ENCODE measurements at regions not wholly inside any gene's neighbourhood (a gene's known extent, or its start where the extent isn't known, plus 50 kb on each side); places are given as distances from the start of the nearest gene placed in this dataset.
"Not testable (repeated sequence)": the region's sequence is repeated elsewhere in the genome, so short reads cannot be mapped to it uniquely, and the experiment has no call there.

GRCh38 chr11:104682206-104682605, 216.1 kb downstream of the CASP12 start:
- Histone ChIP-seq H3K4me3 (no peak overlapping the region), H3K4me1 (no peaks in the 10 kb centered on the region), H3K36me3 (no peaks in the 10 kb centered on the region), H3K27me3 (no peaks in the 10 kb centered on the region), H3K27ac (no peak overlapping the region), H3K9me3 (no peaks in the 10 kb centered on the region)
- DNase-seq: no peak
- TF ChIP-seq POLR2AphosphoS5 (IDR thresholded peaks at IDR 0.05) (no peak), EP300 (IDR thresholded peaks at IDR 0.05) (no peak), CTCF (IDR thresholded peaks at IDR 0.05) (no peak)
- intact Hi-C loops (cut with DNase I): no loop called here
- 86 to 94% methylated on average over 1 of the region's 1 CpG for WGBS, 2 donors

GRCh38 chr11:104679258-104679657, 219.0 kb downstream of the CASP12 start:
- no peak overlapping the region for H3K27ac ChIP-seq
- TF ChIP-seq POLR2AphosphoS5 (IDR thresholded peaks at IDR 0.05) (no peak), CTCF (IDR thresholded peaks at IDR 0.05) (no peak)
- no peaks in the 10 kb centered on the region for H3K9me3 ChIP-seq
- H3K4me3 ChIP-seq: no peak overlapping the region
- DNase-seq: no peak
- no peaks in the 10 kb centered on the region for H3K4me1 ChIP-seq
- no peaks in the 10 kb centered on the region for H3K27me3 ChIP-seq
- no peaks in the 10 kb centered on the region for H3K36me3 ChIP-seq
- intact Hi-C loops (cut with DNase I): no loop called here
- 91 to 95% methylated on average over 2 of the region's 2 CpGs for WGBS, 2 donors

- Histone ChIP-seq H3K36me3 (no peaks in the 10 kb centered on the region), H3K4me3 (no peak overlapping the region), H3K9me3 (no peaks in the 10 kb centered on the region), H3K27ac (no peak overlapping the region), H3K4me1 (no peaks in the 10 kb centered on the region), H3K27me3 (no peaks in the 10 kb centered on the region)
- WGBS, 2 donors: 68 to 81% methylated on average over 2 of the region's 2 CpGs
- no peak for TF ChIP-seq CTCF (IDR thresholded peaks at IDR 0.05)
- no peak for TF ChIP-seq POLR2A (IDR thresholded peaks at IDR 0.05)
- TF ChIP-seq EP300 (IDR thresholded peaks at IDR 0.05): no peak
- TF ChIP-seq POLR2AphosphoS5 (IDR thresholded peaks at IDR 0.05): no peak
- no peak for DNase-seq
- intact Hi-C loops (cut with DNase I): no loop called here
Observed at GRCh38 chr11:104678408-104678807, 219.9 kb downstream of the CASP12 start.

- 87 to 100% methylated on average over 1 of the region's 3 CpGs for WGBS, 2 donors
- H3K27me3 ChIP-seq; intact Hi-C loops (cut with DNase I); H3K4me3 ChIP-seq; H3K4me1 ChIP-seq; H3K27ac ChIP-seq; DNase-seq; H3K36me3 ChIP-seq; H3K9me3 ChIP-seq: not testable (repeated sequence)
Observed at GRCh38 chr11:104677069-104677468, 221.2 kb downstream of the CASP12 start.

GRCh38 chr11:104672897-104673296, 225.4 kb downstream of the CASP12 start:
- intact Hi-C loops (cut with DNase I): no loop called here
- Histone ChIP-seq H3K27ac (no peak overlapping the region), H3K9me3 (no peaks in the 10 kb centered on the region), H3K4me1 (no peaks in the 10 kb centered on the region), H3K36me3 (no peaks in the 10 kb centered on the region), H3K4me3 (no peak overlapping the region), H3K27me3 (no peaks in the 10 kb centered on the region)
- DNase-seq: no peak
- no peak for TF ChIP-seq CTCF (IDR thresholded peaks at IDR 0.05)
- no peak for TF ChIP-seq POLR2A (IDR thresholded peaks at IDR 0.05)
